GM18909 (cell line): ENCODE measurements at regions not wholly inside any gene's neighbourhood (a gene's known extent, or its start where the extent isn't known, plus 50 kb on each side); places are given as distances from the start of the nearest gene placed in this dataset.

Source experiments
- ATAC-seq: cut with Tn5 transposase; IDR thresholded peaks from one replicate; pipeline ENCODE4 v1.9.1; 2021; ENCODE audit warnings: mild to moderate bottlenecking; ENCODE audit not compliant: unreplicated experiment, poor library complexity

GRCh38 chr2:204298404-204298803, 246.9 kb upstream of the PARD3B start:
- ATAC-seq = no peak

GRCh38 chr2:204299766-204300165, 245.5 kb upstream of the PARD3B start:
- no peak for ATAC-seq

GRCh38 chr2:204306667-204307066, 238.6 kb upstream of the PARD3B start:
- no peak for ATAC-seq

DNA sequence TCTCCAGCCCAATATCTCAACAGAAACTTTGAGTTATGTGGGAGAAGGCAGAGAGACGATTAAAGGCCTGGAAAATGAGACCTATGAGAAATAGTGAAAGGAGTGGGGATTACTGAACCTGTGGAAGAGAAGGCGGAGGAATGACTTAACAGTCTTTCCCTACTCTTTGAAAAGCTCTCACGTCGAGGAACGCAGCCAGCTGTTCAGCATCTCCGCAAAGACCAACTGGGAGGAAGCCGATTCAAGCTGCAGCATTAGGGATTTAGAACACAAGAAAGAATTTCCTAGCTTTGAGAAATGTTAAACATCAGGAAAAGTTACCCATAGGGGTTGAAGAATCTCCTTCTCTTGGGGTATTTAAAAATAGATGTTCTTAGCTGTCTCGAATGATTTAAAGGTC, 233.2 kb upstream of the PARD3B start:
- ATAC-seq = no peak

DNA sequence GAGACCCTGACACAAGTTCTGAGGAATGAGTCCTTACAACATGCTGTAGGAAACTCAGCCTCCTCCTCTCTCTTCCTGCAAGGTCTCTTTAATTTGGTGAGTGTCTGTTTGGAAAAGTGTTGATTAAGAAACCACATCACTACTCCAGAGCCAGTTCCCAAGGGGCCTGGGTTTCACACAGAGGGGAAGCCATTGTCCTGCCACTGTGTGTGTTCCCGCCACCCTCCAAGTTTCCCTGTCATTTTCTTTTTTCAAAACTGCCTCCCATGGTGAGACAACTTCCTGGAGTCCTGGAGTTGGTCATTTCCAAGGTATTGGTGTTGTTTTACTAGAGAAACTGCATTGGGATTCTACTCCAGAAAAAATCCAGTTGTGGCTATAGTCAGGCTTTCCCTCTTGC, 232.0 kb upstream of the PARD3B start:
- ATAC-seq = no peak

- ATAC-seq = no peak
Observed at GRCh38 chr2:204315236-204315662, 230.0 kb upstream of the PARD3B start.

- no peak for ATAC-seq
Observed at GRCh38 chr2:204317640-204318039, 227.6 kb upstream of the PARD3B start.

- no peak for ATAC-seq
Observed at GRCh38 chr2:204321027-204321800, 224.1 kb upstream of the PARD3B start.

DNA sequence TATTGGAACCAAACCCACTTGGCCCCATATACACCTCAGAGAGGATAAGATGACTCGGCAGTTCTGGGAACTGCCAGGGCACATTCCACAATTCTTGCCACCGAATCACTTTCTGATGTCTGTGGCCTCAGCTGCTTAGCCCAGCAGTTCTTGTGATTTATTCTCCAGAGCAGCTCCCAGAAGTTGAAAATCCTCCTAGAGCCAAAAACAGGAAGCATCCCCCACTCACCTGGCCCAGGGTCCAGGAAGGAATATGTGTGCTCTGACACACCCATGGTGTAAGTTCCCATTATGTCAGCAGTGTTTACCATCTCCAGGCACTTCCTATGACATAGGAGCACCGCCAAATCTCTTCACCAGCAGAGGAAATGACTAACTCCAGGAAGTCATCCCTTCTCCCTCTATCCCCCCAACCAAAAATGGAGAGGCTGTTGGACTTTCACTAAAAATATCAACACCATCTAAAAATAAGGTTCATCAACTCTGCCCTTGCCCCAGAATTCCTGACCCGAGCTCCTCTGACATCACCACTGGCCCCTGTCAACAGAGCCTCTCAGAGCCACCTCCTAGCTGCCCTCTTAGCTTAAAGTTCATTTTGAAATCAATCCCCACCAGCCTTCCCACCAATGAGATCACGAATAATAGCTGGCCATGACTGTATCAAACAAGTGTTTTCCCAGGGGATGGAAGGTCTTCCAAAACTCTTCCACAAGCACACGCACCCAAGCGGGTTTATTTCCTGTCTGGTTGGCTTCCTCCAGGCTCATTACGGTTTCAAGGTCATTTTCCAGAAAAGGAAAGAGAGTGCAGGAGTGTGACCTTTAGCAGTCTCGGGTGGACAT, 223.1 kb upstream of the PARD3B start:
- no peak for ATAC-seq

- ATAC-seq = peak; percentile 88
Observed at GRCh38 chr2:204325468-204325867, 219.8 kb upstream of the PARD3B start.

- no peak for ATAC-seq
Observed at GRCh38 chr2:204328373-204328772, 216.9 kb upstream of the PARD3B start.

DNA sequence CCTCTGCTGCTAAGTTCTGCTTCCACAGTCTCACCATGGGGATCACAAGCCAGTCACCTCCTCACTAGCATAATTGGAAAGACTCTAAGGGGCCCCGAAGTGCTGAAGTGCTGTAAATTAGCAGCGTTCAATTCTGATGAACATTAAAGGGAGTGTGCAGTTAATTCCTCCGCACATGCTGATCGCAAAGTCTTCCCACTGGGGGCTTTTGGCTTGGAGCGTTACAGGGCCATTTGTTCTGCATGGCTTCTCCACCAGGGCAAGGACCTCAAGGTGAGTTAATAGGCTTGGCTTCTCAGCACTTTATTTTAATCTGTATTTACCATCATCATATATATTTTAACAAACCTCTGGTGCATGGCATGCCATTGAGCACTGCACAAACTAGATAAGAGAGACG, 216.3 kb upstream of the PARD3B start:
- no peak for ATAC-seq

DNA sequence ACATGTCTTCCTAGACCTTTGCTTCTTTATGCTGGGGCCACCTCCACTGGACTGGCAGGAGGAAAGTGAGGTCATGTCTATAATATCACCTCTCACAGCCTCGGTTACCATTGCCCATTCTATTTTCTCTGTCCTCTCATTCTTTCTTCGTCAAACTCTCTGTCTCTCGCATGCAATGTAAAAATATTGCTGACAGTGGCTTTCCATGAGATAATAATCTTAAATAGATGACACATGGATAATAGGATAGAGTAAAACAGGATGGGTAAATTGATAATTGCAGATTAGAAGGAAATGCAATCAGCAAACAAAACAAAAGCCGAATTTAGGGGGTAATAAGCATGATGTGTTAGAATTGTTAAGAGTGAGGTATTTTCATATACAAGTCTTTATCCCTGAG, 215.7 kb upstream of the PARD3B start:
- ATAC-seq = no peak

DNA sequence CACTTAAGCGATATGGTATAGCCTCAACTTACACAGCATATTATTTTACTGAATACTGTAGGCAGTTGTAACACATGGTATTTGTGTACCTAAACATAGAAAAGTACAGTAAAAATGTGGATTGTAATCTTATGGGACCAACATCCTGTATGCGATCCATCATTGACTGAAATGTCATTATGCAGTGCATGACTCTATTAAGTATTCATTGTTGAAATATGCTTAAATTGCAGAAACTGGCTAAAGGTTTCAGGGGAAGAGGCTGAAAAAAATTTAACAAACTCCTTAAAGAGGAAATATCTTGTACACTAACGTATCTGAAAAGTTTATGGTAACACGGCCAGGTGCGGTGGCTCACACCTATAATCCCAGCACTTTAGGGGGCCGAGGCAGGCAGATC, 214.1 kb upstream of the PARD3B start:
- no peak for ATAC-seq

GRCh38 chr2:204331988-204332387, 213.3 kb upstream of the PARD3B start:
- ATAC-seq = no peak

GRCh38 chr2:204332706-204333105, 212.6 kb upstream of the PARD3B start:
- ATAC-seq = no peak

- no peak for ATAC-seq
Observed at GRCh38 chr2:204333861-204334260, 211.4 kb upstream of the PARD3B start.

DNA sequence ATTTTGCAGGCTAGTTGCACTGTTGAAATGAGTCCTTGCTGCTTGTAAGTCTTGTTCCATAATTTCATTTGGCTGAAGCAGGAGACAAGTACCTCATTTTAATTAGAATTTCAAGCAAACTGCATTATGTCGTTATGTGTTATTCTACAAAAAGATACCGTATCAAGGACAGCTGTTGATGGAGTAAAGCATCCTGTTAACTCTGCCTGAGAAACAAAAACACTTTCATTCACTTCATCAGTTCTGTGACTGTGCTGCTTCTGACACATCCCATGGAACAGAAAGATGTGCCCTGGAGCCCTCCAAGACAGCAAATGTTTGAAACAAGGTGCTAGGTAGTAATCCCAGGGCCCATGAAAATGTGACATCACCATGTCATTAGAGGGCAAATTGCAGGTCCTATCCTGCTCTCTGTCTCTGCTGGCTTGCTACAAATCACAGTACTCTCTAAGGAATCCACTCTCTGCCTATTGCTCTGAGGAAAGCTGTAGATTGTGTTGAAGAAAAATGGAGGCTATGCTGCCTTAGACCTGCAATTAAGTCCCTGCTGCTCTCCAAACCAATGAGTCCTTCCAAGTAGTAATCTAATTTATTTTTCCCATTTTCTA, 209.7 kb upstream of the PARD3B start:
- ATAC-seq = no peak

DNA sequence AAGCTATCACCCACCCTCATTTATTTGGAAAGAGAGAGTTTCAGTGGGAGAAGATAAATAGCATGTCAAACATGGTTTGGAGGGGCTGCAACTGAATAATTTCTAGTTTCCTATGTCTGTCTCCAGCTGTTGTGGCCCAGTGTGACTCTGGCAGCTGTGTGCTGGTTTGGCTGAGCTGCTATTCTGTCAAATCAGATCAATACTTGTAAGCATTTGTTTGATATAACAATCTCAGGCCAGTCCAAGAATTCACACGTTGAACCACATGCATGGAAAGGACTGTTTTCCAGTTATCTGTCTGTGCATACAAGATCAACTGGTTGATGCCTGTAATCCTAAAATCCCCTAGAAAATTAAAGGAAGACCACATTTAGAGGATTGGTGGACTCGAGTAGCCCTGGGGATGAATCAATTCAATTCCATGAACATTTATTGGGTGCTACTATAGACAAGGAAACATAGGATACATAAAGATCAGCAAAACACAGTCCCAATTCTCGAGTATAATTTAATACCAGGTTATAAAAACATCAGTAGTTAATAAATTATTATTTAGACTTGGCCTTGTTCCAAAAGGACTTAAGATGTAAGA, 209.0 kb upstream of the PARD3B start:
- ATAC-seq = no peak

DNA sequence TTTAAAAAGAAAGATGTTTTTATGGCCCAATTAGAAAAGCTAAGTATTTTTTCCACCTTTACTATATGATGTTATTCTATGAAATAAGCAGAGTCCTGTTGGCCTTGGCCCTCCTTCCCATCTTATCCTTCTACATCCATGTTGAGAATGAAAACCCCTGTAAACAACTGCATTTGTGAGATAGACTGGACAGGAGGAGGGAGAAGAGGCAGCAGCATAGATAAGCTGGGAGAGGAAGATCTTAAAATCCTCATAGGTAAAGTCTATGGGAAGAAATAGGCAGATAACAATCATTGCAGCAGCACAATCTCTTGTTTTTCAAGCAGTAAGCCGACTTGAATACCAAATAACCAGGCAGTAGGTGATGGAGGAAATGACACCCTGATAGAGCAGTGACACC, 207.6 kb upstream of the PARD3B start:
- no peak for ATAC-seq

- ATAC-seq = no peak
Observed at GRCh38 chr2:204339212-204339715, 206.0 kb upstream of the PARD3B start.
